Brain microvascular endothelial cell (primary cell): ENCODE measurements at regions not wholly inside any gene's neighbourhood (a gene's known extent, or its start where the extent isn't known, plus 50 kb on each side); places are given as distances from the start of the nearest gene placed in this dataset.

Experiments used
- DNase-seq: peaks from one replicate; pipeline ENCODE4 v3.0.0-alpha.2; 2020
- H3K27ac ChIP-seq: fragments of 250-450 bp; sonication (Bioruptor Pico); 2 replicates; pipeline ENCODE4 v1.5.1; 2020; ENCODE audit warnings: mild to moderate bottlenecking, moderate library complexity
- H3K27me3 ChIP-seq: fragments of 250-450 bp; sonication (Bioruptor Pico); replicated peaks from 2 replicates; pipeline ENCODE4 v1.5.1; 2020; ENCODE audit warnings: mild to moderate bottlenecking
- H3K36me3 ChIP-seq: fragments of 250-450 bp; sonication (Bioruptor Pico); replicated peaks from 2 replicates; pipeline ENCODE4 v1.5.1; 2020; ENCODE audit warnings: mild to moderate bottlenecking
- H3K4me3 ChIP-seq: 2 replicates; pipeline ENCODE4 v1.5.1; 2011; ENCODE audit warnings: low read depth, mild to moderate bottlenecking, control low read depth, low read length, moderate library complexity
- CTCF ChIP-seq: IDR thresholded peaks from 2 replicates; pipeline ENCODE4 v1.5.1; 2011; ENCODE audit warnings: low read depth, mild to moderate bottlenecking, moderate library complexity, low read length, control low read depth, inconsistent platforms; ENCODE audit errors: missing control alignments
- in situ Hi-C: cut with HindIII; loops from 2 replicates; pipeline ENCODE4 v1.10.0; 2017; ENCODE audit warnings: low sequenced_read_pairs, low pct_ligation_motif_present

- in situ Hi-C loops: no loop called here
- Histone ChIP-seq H3K27me3 (no peaks in the 10 kb centered on the region), H3K36me3 (no peaks in the 10 kb centered on the region), H3K27ac (no peak overlapping the region), H3K4me3 (no peak overlapping the region)
- no peak for TF ChIP-seq CTCF
- DNase-seq: no peak
Measured at GRCh38 chr18:77359561-77360314, 110.1 kb downstream of the GALR1 start.

- H3K4me3 ChIP-seq: no peak overlapping the region
- no peak for TF ChIP-seq CTCF
- no peaks in the 10 kb centered on the region for H3K36me3 ChIP-seq
- in situ Hi-C loops: no loop called here
- H3K27ac ChIP-seq: no peak overlapping the region
- DNase-seq: no peak
- H3K27me3 ChIP-seq: no peaks in the 10 kb centered on the region
Measured at GRCh38 chr18:77360315-77361190, 110.9 kb downstream of the GALR1 start.

- in situ Hi-C loops: no loop called here
- Histone ChIP-seq H3K27ac (no peak overlapping the region), H3K36me3 (no peaks in the 10 kb centered on the region), H3K27me3 (no peaks in the 10 kb centered on the region), H3K4me3 (no peak overlapping the region)
- no peak for DNase-seq
- TF ChIP-seq CTCF: no peak
Measured at GRCh38 chr18:77361382-77361781, 111.7 kb downstream of the GALR1 start.

GRCh38 chr18:77365667-77366066 lies 116.0 kb downstream of the GALR1 start:
- H3K4me3 ChIP-seq: no peak overlapping the region
- TF ChIP-seq CTCF: no peak
- in situ Hi-C loops: no loop called here

GRCh38 chr18:77366067-77366719 lies 116.5 kb downstream of the GALR1 start:
- H3K4me3 ChIP-seq: no peak overlapping the region
- H3K27ac ChIP-seq: no peak overlapping the region
- no peaks in the 10 kb centered on the region for H3K27me3 ChIP-seq
- no peaks in the 10 kb centered on the region for H3K36me3 ChIP-seq
- in situ Hi-C loops: no loop called here
- TF ChIP-seq CTCF: no peak
- no peak for DNase-seq

More at GRCh38 chr18:77365667-77366066, 116.0 kb downstream of the GALR1 start:
- DNase-seq: no peak
- H3K27me3 ChIP-seq: no peaks in the 10 kb centered on the region
- H3K27ac ChIP-seq: no peak overlapping the region
- H3K36me3 ChIP-seq: no peaks in the 10 kb centered on the region
